Effector CD8-positive, alpha-beta T cell (primary cell): ENCODE measurements at regions not wholly inside any gene's neighbourhood (a gene's known extent, or its start where the extent isn't known, plus 50 kb on each side); places are given as distances from the start of the nearest gene placed in this dataset.
"Not testable (repeated sequence)": the region's sequence is repeated elsewhere in the genome, so short reads cannot be mapped to it uniquely, and the experiment has no call there.

Experiments
- DNase-seq: peaks from one replicate; lab custom pipeline; 2025; lab: John Stamatoyannopoulos, UW

- no peak for DNase-seq
These were observed 665.9 kb upstream of the CITED2 start for GRCh38 chr6:140040396-140040795.

- no peak for DNase-seq
These were observed 664.9 kb upstream of the CITED2 start for GRCh38 chr6:140039364-140039763.

GRCh38 chr6:140036196-140036595, 661.7 kb upstream of the CITED2 start:
- DNase-seq = no peak

- no peak for DNase-seq
These were observed 657.7 kb upstream of the CITED2 start for GRCh38 chr6:140032189-140032588.

- DNase-seq = no peak
These were observed 655.1 kb upstream of the CITED2 start for GRCh38 chr6:140029551-140029950.

GRCh38 chr6:140027219-140027618, 652.8 kb upstream of the CITED2 start:
- DNase-seq = no peak

GRCh38 chr6:140026546-140026945, 652.1 kb upstream of the CITED2 start:
- DNase-seq = no peak

GRCh38 chr6:140025171-140025570, 650.7 kb upstream of the CITED2 start:
- DNase-seq = no peak

GRCh38 chr6:140020207-140020791, 645.9 kb upstream of the CITED2 start:
- no peak for DNase-seq

GRCh38 chr6:140018588-140018987, 644.1 kb upstream of the CITED2 start:
- DNase-seq = no peak

- DNase-seq = no peak
These were observed 643.0 kb upstream of the CITED2 start for GRCh38 chr6:140017470-140017869.

GRCh38 chr6:140012150-140012549, 637.7 kb upstream of the CITED2 start:
- no peak for DNase-seq

- DNase-seq = no peak
These were observed 637.1 kb upstream of the CITED2 start for GRCh38 chr6:140011537-140011936.

GRCh38 chr6:140009286-140009685, 634.8 kb upstream of the CITED2 start:
- no peak for DNase-seq

GRCh38 chr6:140007525-140007924, 633.1 kb upstream of the CITED2 start:
- DNase-seq = no peak

- DNase-seq = no peak
These were observed 628.8 kb upstream of the CITED2 start for GRCh38 chr6:140003217-140003616.

GRCh38 chr6:140002396-140003022, 628.1 kb upstream of the CITED2 start:
- DNase-seq = no peak

GRCh38 chr6:140001821-140002341, 627.4 kb upstream of the CITED2 start:
- no peak for DNase-seq

- DNase-seq = no peak
These were observed 626.6 kb upstream of the CITED2 start for GRCh38 chr6:140001005-140001404.

GRCh38 chr6:139999661-140000060, 625.2 kb upstream of the CITED2 start:
- DNase-seq = not testable (repeated sequence)

GRCh38 chr6:139998478-139998877, 624.0 kb upstream of the CITED2 start:
- DNase-seq = not testable (repeated sequence)

- no peak for DNase-seq
These were observed 621.9 kb upstream of the CITED2 start for GRCh38 chr6:139996253-139996834.

- DNase-seq = no peak
These were observed 620.5 kb upstream of the CITED2 start for GRCh38 chr6:139994998-139995397.
